ENCODE measurements at regions not wholly inside any gene's neighbourhood (a gene's known extent, or its start where the extent isn't known, plus 50 kb on each side); places are given as distances from the start of the nearest gene placed in this dataset.

GRCh38 chr14:34041220-34041619 is 90.3 kb upstream of the EGLN3 start:
- no peak for TF ChIP-seq POLR2A (IDR thresholded peaks at IDR 0.05; ENCODE audit: low read length)
- TF ChIP-seq GATA1 (IDR thresholded peaks at IDR 0.05; ENCODE audit: low read depth, low read length) = no peak
